SK-N-SH treated with all-trans-retinoic acid at 6 μM for 48 hours (cell line): ENCODE measurements at regions not wholly inside any gene's neighbourhood (a gene's known extent, or its start where the extent isn't known, plus 50 kb on each side); places are given as distances from the start of the nearest gene placed in this dataset.

Source experiments
- BACH2 ChIP-seq: fragments of 250-450 bp; sonication (Bioruptor Pico); IDR thresholded peaks from 2 replicates; pipeline ENCODE4 v1.9.0; 2021; ENCODE audit warnings: mild to moderate bottlenecking, borderline replicate concordance
- PATZ1 ChIP-seq: fragments of 250-450 bp; sonication (Bioruptor Pico); IDR thresholded peaks from 2 replicates; pipeline ENCODE4 v1.8.0; 2020; ENCODE audit warnings: mild to moderate bottlenecking, moderate library complexity, borderline replicate concordance
- RARB ChIP-seq: fragments of 250-450 bp; sonication (Bioruptor Pico); IDR thresholded peaks from 2 replicates; pipeline ENCODE4 v1.8.0; 2021; ENCODE audit warnings: mild to moderate bottlenecking, moderate library complexity
- SNAI2 ChIP-seq: fragments of 250-450 bp; sonication (Bioruptor Pico); IDR thresholded peaks from 2 replicates; pipeline ENCODE4 v1.5.0; 2020; ENCODE audit warnings: mild to moderate bottlenecking, moderate library complexity
- TSHZ2 ChIP-seq: fragments of 250-450 bp; sonication (Bioruptor Pico); IDR thresholded peaks from 2 replicates; pipeline ENCODE4 v1.5.0; 2020; ENCODE audit warnings: mild to moderate bottlenecking, moderate library complexity
- ZFP3 ChIP-seq: fragments of 250-450 bp; sonication (Bioruptor Pico); IDR thresholded peaks from 2 replicates; pipeline ENCODE4 v1.5.0; 2020; ENCODE audit warnings: mild to moderate bottlenecking, moderate library complexity

GRCh38 chr13:36549126-36549702, 116.9 kb downstream of the CCNA1 start:
- TF ChIP-seq SNAI2 (CRISPR knock-in tag): no peak
- TF ChIP-seq ZFP3 (CRISPR knock-in tag): no peak
- TF ChIP-seq PATZ1 (CRISPR knock-in tag): no peak
- TF ChIP-seq RARB (CRISPR knock-in tag): no peak
- no peak for TF ChIP-seq BACH2 (CRISPR knock-in tag)
- TF ChIP-seq TSHZ2: no peak
